ENCODE measurements at regions not wholly inside any gene's neighbourhood (a gene's known extent, or its start where the extent isn't known, plus 50 kb on each side); places are given as distances from the start of the nearest gene placed in this dataset.

DNA sequence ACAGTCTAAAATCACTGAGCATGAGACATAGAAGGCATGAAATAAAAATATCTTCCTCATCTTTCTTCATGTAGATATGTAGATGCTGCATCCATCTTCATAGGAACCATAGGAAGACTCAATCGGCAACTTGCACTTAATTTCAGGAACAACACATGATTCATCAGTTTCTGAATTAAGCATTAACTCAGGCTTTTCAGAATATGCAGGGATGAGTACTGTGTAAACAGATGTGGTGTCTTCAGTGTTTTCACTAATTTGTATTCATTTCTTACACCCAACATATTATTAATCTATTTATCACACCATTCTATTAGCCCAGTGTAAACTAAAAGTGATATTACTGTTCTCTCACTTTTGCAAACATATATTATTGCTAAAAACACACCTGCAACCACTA lies 305.9 kb upstream of the DAB2 start:
- in situ Hi-C loops (cut with HindIII; ENCODE audit: low sequenced_read_pairs) = no loop called here
- no peak overlapping the region for H3K4me3 ChIP-seq (ENCODE audit: low read depth, low read length)
- TF ChIP-seq, protein P1, sequence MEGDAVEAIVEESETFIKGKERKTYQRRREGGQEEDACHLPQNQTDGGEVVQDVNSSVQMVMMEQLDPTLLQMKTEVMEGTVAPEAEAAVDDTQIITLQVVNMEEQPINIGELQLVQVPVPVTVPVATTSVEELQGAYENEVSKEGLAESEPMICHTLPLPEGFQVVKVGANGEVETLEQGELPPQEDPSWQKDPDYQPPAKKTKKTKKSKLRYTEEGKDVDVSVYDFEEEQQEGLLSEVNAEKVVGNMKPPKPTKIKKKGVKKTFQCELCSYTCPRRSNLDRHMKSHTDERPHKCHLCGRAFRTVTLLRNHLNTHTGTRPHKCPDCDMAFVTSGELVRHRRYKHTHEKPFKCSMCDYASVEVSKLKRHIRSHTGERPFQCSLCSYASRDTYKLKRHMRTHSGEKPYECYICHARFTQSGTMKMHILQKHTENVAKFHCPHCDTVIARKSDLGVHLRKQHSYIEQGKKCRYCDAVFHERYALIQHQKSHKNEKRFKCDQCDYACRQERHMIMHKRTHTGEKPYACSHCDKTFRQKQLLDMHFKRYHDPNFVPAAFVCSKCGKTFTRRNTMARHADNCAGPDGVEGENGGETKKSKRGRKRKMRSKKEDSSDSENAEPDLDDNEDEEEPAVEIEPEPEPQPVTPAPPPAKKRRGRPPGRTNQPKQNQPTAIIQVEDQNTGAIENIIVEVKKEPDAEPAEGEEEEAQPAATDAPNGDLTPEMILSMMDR (IDR thresholded peaks at IDR 0.05; ENCODE audit: low read depth, low read length) = no peak
- no peak for DNase-seq (ENCODE audit: low read depth, low spot score)

DNA sequence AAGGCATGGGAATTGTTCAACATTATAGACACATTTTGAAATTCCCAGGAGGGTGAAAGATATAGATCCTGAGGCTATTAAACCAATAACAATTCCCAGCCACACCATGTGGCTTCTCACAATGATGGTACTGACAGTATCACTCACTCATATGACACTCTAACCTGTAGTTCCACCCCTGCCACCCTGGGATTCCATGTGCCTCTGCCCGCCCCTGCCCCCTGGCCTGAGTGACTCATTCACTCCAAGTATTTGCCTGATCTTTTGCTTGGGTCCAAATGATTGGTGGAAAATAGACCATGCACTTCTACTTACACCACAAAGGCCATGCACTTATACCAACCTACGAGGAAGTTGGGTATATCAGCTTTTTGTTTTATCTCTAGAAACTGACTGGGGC lies 305.2 kb upstream of the DAB2 start:
- TF ChIP-seq, protein P1 (IDR thresholded peaks at IDR 0.05; ENCODE audit: low read depth, low read length) = no peak
- H3K4me3 ChIP-seq (ENCODE audit: low read depth, low read length) = no peak overlapping the region
- DNase-seq (ENCODE audit: low read depth, low spot score) = no peak
- in situ Hi-C loops (cut with HindIII; ENCODE audit: low sequenced_read_pairs) = no loop called here

DNA sequence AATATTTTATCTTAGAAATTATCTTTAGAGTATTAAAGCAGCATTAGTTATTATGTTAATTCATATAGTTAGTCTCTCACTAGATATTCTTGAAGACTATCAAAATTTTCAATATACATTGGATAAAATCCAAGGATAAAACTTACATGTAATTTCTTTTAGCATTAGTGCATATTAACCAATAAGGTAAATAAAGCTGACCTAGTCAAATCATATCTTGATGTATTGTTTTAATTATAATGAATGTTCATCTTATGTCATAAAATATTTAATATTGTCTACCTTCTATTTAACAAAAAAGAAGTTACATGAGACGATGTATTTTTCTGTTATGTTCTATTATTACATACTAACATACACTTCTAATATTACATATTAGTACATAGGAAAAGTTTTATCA lies 301.7 kb upstream of the DAB2 start:
- no peak for DNase-seq (ENCODE audit: low read depth, low spot score)
- TF ChIP-seq, protein P1 (IDR thresholded peaks at IDR 0.05; ENCODE audit: low read depth, low read length) = no peak
- no peak overlapping the region for H3K4me3 ChIP-seq (ENCODE audit: low read depth, low read length)
- in situ Hi-C loops (cut with HindIII; ENCODE audit: low sequenced_read_pairs) = no loop called here

DNA sequence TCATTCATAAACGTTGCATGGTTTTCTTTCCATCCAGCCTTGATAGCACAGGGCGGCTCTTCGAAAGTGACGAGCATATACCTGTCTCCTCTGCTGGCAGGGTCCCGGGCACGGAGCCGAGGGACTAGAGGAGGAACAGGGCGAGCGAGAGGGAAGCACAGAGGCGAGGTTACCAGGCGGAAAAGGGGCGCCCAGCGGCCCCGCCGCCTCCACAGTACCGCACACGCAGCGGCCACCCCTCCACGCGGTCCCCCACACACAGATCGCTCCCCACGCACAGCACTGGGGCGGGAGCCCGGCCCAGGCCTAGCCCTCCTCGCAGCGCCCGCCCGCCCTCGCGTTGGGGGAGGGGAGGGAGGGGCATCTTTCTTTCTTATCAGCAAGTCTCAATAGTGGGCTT lies 296.6 kb upstream of the DAB2 start:
- in situ Hi-C loops (cut with HindIII; ENCODE audit: low sequenced_read_pairs) = no loop called here
- DNase-seq (ENCODE audit: low read depth, low spot score) = no peak
- TF ChIP-seq, protein P1 (IDR thresholded peaks at IDR 0.05; ENCODE audit: low read depth, low read length) = no peak
- no peak overlapping the region for H3K4me3 ChIP-seq (ENCODE audit: low read depth, low read length)

DNA sequence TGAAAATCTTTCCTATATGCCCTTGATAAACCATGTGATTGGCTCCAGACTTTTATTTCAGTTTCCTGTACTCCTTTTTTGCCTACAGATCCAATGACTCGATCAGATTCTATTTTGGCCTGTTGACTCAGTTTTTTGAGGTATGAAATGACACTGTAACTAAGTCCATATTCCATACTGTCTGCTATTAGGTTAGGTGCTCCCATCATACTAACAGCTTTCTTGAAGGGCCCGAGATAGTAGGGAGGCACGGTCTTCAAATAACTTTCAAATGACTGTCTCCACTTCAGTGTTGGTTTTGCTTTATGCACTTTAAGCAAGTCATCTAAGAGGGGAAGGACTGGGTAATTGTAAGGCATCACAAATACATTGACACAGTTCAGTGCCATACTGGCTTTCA lies 295.4 kb upstream of the DAB2 start:
- in situ Hi-C loops (cut with HindIII; ENCODE audit: low sequenced_read_pairs) = no loop called here
- DNase-seq (ENCODE audit: low read depth, low spot score) = no peak
- TF ChIP-seq, protein P1 (IDR thresholded peaks at IDR 0.05; ENCODE audit: low read depth, low read length) = no peak
- H3K4me3 ChIP-seq (ENCODE audit: low read depth, low read length) = no peak overlapping the region

DNA sequence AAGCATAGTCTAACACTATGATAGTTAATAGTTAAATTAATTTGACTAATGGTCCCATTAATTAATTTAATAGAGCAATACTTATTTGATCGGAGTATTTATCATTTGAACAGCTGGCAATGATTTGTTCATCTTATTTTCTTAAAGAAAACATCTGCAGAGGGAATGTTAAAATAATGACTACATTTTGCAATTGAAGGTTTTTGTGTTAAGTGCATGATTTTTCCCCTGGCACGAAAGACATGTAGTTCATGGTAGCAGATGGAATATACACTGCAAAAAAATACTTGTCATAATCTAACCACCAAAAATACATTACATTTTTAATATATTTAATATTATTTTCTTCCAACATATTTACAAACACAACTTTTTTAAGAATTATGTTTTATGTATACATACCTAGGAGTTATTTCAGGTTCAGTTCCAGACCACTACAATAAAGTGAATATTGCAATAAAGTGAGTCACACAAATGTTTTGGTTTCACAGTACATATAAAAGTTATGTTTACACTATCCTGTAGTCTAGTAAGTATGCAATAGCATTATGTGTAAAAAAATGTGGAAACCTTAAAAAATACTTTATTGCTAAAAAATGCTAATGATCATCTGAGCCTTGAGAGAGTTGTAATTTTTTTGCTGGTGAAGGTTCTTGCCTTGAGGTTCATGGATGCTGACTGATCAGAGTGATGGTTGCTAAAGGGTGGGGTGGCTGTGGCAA lies 292.6 kb upstream of the DAB2 start:
- in situ Hi-C loops (cut with HindIII; ENCODE audit: low sequenced_read_pairs) = no loop called here
- no peak overlapping the region for H3K4me3 ChIP-seq (ENCODE audit: low read depth, low read length)
- DNase-seq (ENCODE audit: low read depth, low spot score) = peak; percentile 36
- TF ChIP-seq, protein P1 (IDR thresholded peaks at IDR 0.05; ENCODE audit: low read depth, low read length) = no peak
